Activated CD4-positive, alpha-beta T cell treated with anti-CD3 and anti-CD28 coated beads, Interleukin-2, amount 10 ng/mL, durations not matched to agents 7 days and 5 days (primary cell): ENCODE measurements at regions not wholly inside any gene's neighbourhood (a gene's known extent, or its start where the extent isn't known, plus 50 kb on each side); places are given as distances from the start of the nearest gene placed in this dataset.

Experiments
- CTCF ChIA-PET: fragments of 350-600 bp; sonication (Branson Sonifier 250); formaldehyde crosslinking; loops from one replicate; lab custom pipeline; 2021; ENCODE audit warnings: antibody characterized with exemption; lab: Charles Lee
- POLR2A ChIA-PET: fragments of 350-600 bp; sonication (Branson Sonifier 250); formaldehyde crosslinking; loops from one replicate; lab custom pipeline; 2021; ENCODE audit warnings: antibody characterized with exemption; lab: Charles Lee
- DNase-seq: peaks from one replicate; pipeline ENCODE4 v3.0.0-alpha.2; 2020
- H3K27ac Mint-ChIP-seq: one replicate; pipeline ENCODE4 v1.8.0; 2021; ENCODE audit warnings: mild to moderate bottlenecking, moderate library complexity, mixed read lengths
- H3K27me3 Mint-ChIP-seq: one replicate; pipeline ENCODE4 v1.8.0; 2021; ENCODE audit warnings: mixed read lengths
- H3K36me3 Mint-ChIP-seq: one replicate; pipeline ENCODE4 v1.8.0; 2021; ENCODE audit warnings: low read depth, mixed read lengths
- H3K4me1 Mint-ChIP-seq: one replicate; pipeline ENCODE4 v1.8.0; 2021; ENCODE audit warnings: mixed read lengths
- H3K4me3 Mint-ChIP-seq: one replicate; pipeline ENCODE4 v1.8.0; 2021; ENCODE audit warnings: mild to moderate bottlenecking, moderate library complexity, mixed read lengths
- H3K9me3 Mint-ChIP-seq: one replicate; pipeline ENCODE4 v1.8.0; 2021; ENCODE audit warnings: mixed read lengths

- H3K27ac Mint-ChIP-seq = no peak overlapping the region
- CTCF ChIA-PET = no interaction called here
- no peaks in the 10 kb centered on the region for H3K36me3 Mint-ChIP-seq
- H3K27me3 Mint-ChIP-seq = peaks cover 51% of the 10 kb centered on the region
- H3K9me3 Mint-ChIP-seq = no peaks in the 10 kb centered on the region
- peaks cover 24% of the 10 kb centered on the region for H3K4me1 Mint-ChIP-seq
- DNase-seq = no peak
- POLR2A ChIA-PET = no interaction called here
- H3K4me3 Mint-ChIP-seq = no peak overlapping the region
Observed at GRCh38 chr3:124588036-124588435, 142.2 kb upstream of the UMPS start.

GRCh38 chr3:124588794-124589193, 141.5 kb upstream of the UMPS start:
- no peak for DNase-seq
- Mint-ChIP-seq H3K27me3 (peaks cover 48% of the 10 kb centered on the region), H3K4me3 (no peak overlapping the region), H3K27ac (no peak overlapping the region), H3K9me3 (no peaks in the 10 kb centered on the region), H3K36me3 (no peaks in the 10 kb centered on the region), H3K4me1 (peaks cover 28% of the 10 kb centered on the region)
- POLR2A ChIA-PET = no interaction called here
- CTCF ChIA-PET = no interaction called here

- CTCF ChIA-PET = interaction anchor here (0.6 kb wide), 1 partner anchor 44 kb away, joined by 3 read pairs; no protein-coding TSS in a partner anchor
- Mint-ChIP-seq H3K4me1 (peaks cover 15% of the 10 kb centered on the region), H3K9me3 (no peaks in the 10 kb centered on the region), H3K27ac (no peak overlapping the region), H3K36me3 (no peaks in the 10 kb centered on the region), H3K27me3 (peaks cover 40% of the 10 kb centered on the region), H3K4me3 (no peak overlapping the region)
- POLR2A ChIA-PET = no interaction called here
- DNase-seq = no peak
Observed at GRCh38 chr3:124591699-124592098, 138.6 kb upstream of the UMPS start.

GRCh38 chr3:124592658-124593441, 137.4 kb upstream of the UMPS start:
- H3K27ac Mint-ChIP-seq = no peak overlapping the region
- DNase-seq = no peak
- H3K9me3 Mint-ChIP-seq = no peaks in the 10 kb centered on the region
- H3K4me3 Mint-ChIP-seq = no peak overlapping the region
- H3K4me1 Mint-ChIP-seq = peaks cover 15% of the 10 kb centered on the region
- H3K27me3 Mint-ChIP-seq = peaks cover 39% of the 10 kb centered on the region
- ChIA-PET POLR2A (no interaction called here), CTCF (no interaction called here)
- no peaks in the 10 kb centered on the region for H3K36me3 Mint-ChIP-seq

- Mint-ChIP-seq H3K9me3 (no peaks in the 10 kb centered on the region), H3K36me3 (no peaks in the 10 kb centered on the region), H3K4me3 (no peak overlapping the region), H3K27me3 (peaks cover 36% of the 10 kb centered on the region), H3K27ac (no peak overlapping the region), H3K4me1 (peaks cover 15% of the 10 kb centered on the region)
- ChIA-PET CTCF (no interaction called here), POLR2A (no interaction called here)
- DNase-seq = no peak
Observed at GRCh38 chr3:124593442-124593829, 136.8 kb upstream of the UMPS start.

GRCh38 chr3:124594581-124594980, 135.7 kb upstream of the UMPS start:
- no peak overlapping the region for H3K4me3 Mint-ChIP-seq
- no peak for DNase-seq
- no peaks in the 10 kb centered on the region for H3K9me3 Mint-ChIP-seq
- no peaks in the 10 kb centered on the region for H3K36me3 Mint-ChIP-seq
- peaks cover 15% of the 10 kb centered on the region for H3K4me1 Mint-ChIP-seq
- ChIA-PET POLR2A (no interaction called here), CTCF (no interaction called here)
- H3K27me3 Mint-ChIP-seq = peaks cover 31% of the 10 kb centered on the region
- H3K27ac Mint-ChIP-seq = no peak overlapping the region

- ChIA-PET POLR2A (no interaction called here), CTCF (interaction anchor here (1.2 to 1.9 kb wide), 3 partner anchors 12 to 93 kb away, joined by 3 to 5 read pairs (median 3); no protein-coding TSS in a partner anchor)
- Mint-ChIP-seq H3K9me3 (no peaks in the 10 kb centered on the region), H3K4me3 (no peak overlapping the region), H3K27ac (no peak overlapping the region), H3K27me3 (peaks cover 29% of the 10 kb centered on the region), H3K36me3 (no peaks in the 10 kb centered on the region), H3K4me1 (peaks cover 15% of the 10 kb centered on the region)
- DNase-seq = no peak
Observed at GRCh38 chr3:124597273-124597672, 133.0 kb upstream of the UMPS start.

GRCh38 chr3:124597979-124598378, 132.3 kb upstream of the UMPS start:
- H3K9me3 Mint-ChIP-seq = no peaks in the 10 kb centered on the region
- H3K36me3 Mint-ChIP-seq = no peaks in the 10 kb centered on the region
- DNase-seq = no peak
- ChIA-PET POLR2A (no interaction called here), CTCF (interaction anchor here (1.2 to 1.3 kb wide), 2 partner anchors 13 to 90 kb away, joined by 3 read pairs; no protein-coding TSS in a partner anchor)
- peaks cover 8% of the 10 kb centered on the region for H3K4me1 Mint-ChIP-seq
- H3K4me3 Mint-ChIP-seq = no peak overlapping the region
- H3K27me3 Mint-ChIP-seq = peaks cover 29% of the 10 kb centered on the region
- H3K27ac Mint-ChIP-seq = no peak overlapping the region

- CTCF ChIA-PET = interaction anchor here (1.2 kb wide), 1 partner anchor 1223 kb away, joined by 3 read pairs; no protein-coding TSS in a partner anchor
- H3K36me3 Mint-ChIP-seq = no peaks in the 10 kb centered on the region
- no peak for DNase-seq
- no peaks in the 10 kb centered on the region for H3K9me3 Mint-ChIP-seq
- POLR2A ChIA-PET = no interaction called here
- H3K27me3 Mint-ChIP-seq = peaks cover 24% of the 10 kb centered on the region
- no peak overlapping the region for H3K27ac Mint-ChIP-seq
- no peaks in the 10 kb centered on the region for H3K4me1 Mint-ChIP-seq
- H3K4me3 Mint-ChIP-seq = no peak overlapping the region
Observed at GRCh38 chr3:124599147-124599765, 131.0 kb upstream of the UMPS start.

- no peak overlapping the region for H3K4me3 Mint-ChIP-seq
- H3K27ac Mint-ChIP-seq = no peak overlapping the region
- no peaks in the 10 kb centered on the region for H3K4me1 Mint-ChIP-seq
- ChIA-PET CTCF (interaction anchor here (0.9 to 1.1 kb wide), 2 partner anchors 11 to 26 kb away, joined by 3 read pairs; no protein-coding TSS in a partner anchor), POLR2A (no interaction called here)
- peaks cover 23% of the 10 kb centered on the region for H3K27me3 Mint-ChIP-seq
- DNase-seq = no peak
- H3K36me3 Mint-ChIP-seq = no peaks in the 10 kb centered on the region
- H3K9me3 Mint-ChIP-seq = no peaks in the 10 kb centered on the region
Observed at GRCh38 chr3:124599779-124600693, 130.2 kb upstream of the UMPS start.

GRCh38 chr3:124600765-124601164, 129.5 kb upstream of the UMPS start:
- CTCF ChIA-PET = interaction anchor here (0.5 to 1.1 kb wide), 3 partner anchors 11 to 127 kb away, joined by 3 read pairs; no protein-coding TSS in a partner anchor
- POLR2A ChIA-PET = no interaction called here
- Mint-ChIP-seq H3K27ac (no peak overlapping the region), H3K36me3 (no peaks in the 10 kb centered on the region), H3K27me3 (peaks cover 22% of the 10 kb centered on the region), H3K4me1 (no peaks in the 10 kb centered on the region), H3K4me3 (no peak overlapping the region), H3K9me3 (no peaks in the 10 kb centered on the region)
- DNase-seq = no peak

GRCh38 chr3:124601190-124601589, 129.1 kb upstream of the UMPS start:
- no peak for DNase-seq
- ChIA-PET POLR2A (no interaction called here), CTCF (interaction anchor here (0.5 to 1.1 kb wide), 3 partner anchors 10 to 127 kb away, joined by 3 read pairs; no protein-coding TSS in a partner anchor)
- Mint-ChIP-seq H3K4me1 (no peaks in the 10 kb centered on the region), H3K9me3 (no peaks in the 10 kb centered on the region), H3K27me3 (peaks cover 23% of the 10 kb centered on the region), H3K4me3 (no peak overlapping the region), H3K27ac (no peak overlapping the region), H3K36me3 (no peaks in the 10 kb centered on the region)
